Mammary epithelial cell (primary cell): ENCODE measurements at regions not wholly inside any gene's neighbourhood (a gene's known extent, or its start where the extent isn't known, plus 50 kb on each side); places are given as distances from the start of the nearest gene placed in this dataset.

Experiments
- CTCF ChIP-seq, 2 donors: IDR thresholded peaks in 1 of 2; conservative IDR thresholded peaks in 1 of 2; 2 replicates each; pipeline ENCODE4 v1.5.1; 2011 to 2012; ENCODE audit warnings: inconsistent platforms in 2 of 2, low read length in 2 of 2, mild to moderate bottlenecking in 2 of 2, control low read depth in 1 of 2, low read depth in 1 of 2; ENCODE audit not compliant: insufficient read depth in 1 of 2; ENCODE audit errors: extremely low read depth in 1 of 2
- EZH2 ChIP-seq: IDR thresholded peaks from 2 replicates; pipeline ENCODE4 v1.6.1; 2012; ENCODE audit warnings: low read length, inconsistent platforms, borderline replicate concordance

GRCh38 chr15:70494517-70494851 lies 268.9 kb downstream of the UACA start:
- no peak for TF ChIP-seq CTCF (conservative IDR thresholded peaks at IDR 0.05 in 1 of 2, IDR thresholded peaks at IDR 0.05 in 1 of 2; ENCODE audit: extremely low read depth in 1 of 2, insufficient read depth in 1 of 2, low read depth in 1 of 2, low read length in 2 of 2)
- TF ChIP-seq EZH2: no peak
